ENCODE measurements at regions not wholly inside any gene's neighbourhood (a gene's known extent, or its start where the extent isn't known, plus 50 kb on each side); places are given as distances from the start of the nearest gene placed in this dataset.
"Not testable (repeated sequence)": the region's sequence is repeated elsewhere in the genome, so short reads cannot be mapped to it uniquely, and the experiment has no call there.

GRCh38 chr3:13197795-13198194 lies 124.6 kb upstream of the IQSEC1 start:
- FAIRE-seq (no peak), DNase-seq (ENCODE audit: insufficient read length, low spot score) (no peak)

DNA sequence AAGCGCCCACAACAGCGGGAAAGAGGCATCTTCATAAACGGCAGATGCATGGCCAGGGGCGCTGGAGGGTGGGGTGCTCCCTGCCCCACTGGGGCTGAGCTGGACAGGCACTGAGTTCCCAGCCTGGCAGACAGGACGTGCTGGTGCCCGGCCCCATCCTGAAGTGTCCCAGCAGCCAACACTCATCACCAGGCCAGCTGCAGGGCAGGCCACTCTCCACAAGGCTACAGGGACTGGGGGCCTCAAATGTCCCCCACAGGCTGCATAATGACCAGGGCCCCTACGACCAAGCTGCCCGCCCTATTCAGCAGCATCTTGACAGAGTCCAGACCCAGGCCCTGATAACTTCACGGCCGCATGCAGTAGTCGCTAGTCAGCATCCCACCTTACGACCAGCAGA lies 124.1 kb upstream of the IQSEC1 start:
- DNase-seq (ENCODE audit: insufficient read length, low spot score): no peak
- FAIRE-seq: no peak

- FAIRE-seq (peak; percentile 81), DNase-seq (ENCODE audit: insufficient read length, low spot score) (no peak)
Measured at GRCh38 chr3:13195374-13195773, 122.1 kb upstream of the IQSEC1 start.

- FAIRE-seq: no peak
- no peak for DNase-seq (ENCODE audit: insufficient read length, low spot score)
Measured at GRCh38 chr3:13194285-13195209, 121.3 kb upstream of the IQSEC1 start.

DNA sequence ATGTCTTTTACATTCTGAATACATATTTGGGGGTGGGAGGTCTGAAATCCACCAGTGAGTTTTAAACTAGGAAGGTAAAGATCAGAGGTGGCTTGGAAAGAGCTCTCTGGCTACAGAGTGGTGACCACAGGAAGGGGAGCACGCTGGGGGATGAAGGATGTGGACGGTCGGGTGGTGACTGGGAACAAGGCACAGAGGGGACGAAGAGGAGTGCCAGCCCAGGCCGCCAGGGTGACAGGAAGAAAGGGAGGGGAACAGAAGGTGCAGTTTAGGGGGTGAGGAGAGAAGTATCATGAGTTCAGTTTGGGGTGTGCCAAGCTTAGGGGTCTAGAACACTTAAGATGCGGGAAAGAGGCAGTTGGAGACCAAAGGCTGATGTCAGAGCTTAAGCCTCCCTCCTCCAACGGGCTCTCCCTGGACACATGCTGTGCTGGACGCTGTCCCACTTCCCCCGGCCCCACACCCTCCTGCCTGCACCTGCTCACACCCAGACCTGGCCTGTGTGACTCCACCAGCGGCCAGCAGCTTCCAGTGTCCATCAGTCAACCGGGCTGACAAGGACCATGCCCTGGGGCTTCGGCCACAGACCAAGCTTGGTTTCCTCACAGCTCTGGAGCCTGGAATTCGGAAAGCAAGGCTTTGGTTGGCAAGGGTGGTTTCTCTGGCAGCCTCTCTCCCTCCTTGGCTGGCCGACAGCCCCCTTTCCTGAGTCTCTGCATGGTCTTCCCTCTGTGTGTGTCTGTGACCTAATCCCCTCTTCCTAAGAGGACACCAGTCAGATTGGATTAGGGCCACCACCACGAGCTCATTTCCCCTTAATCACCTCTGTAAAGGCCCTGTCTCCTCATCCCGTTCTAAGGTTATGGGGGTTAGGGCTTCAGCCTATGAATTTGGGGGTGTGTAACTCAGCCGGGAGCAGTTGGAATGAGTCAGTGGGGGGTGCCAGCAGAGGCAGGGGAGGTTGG lies 120.4 kb upstream of the IQSEC1 start:
- FAIRE-seq (peak; percentile 4), DNase-seq (ENCODE audit: insufficient read length, low spot score) (no peak)

DNA sequence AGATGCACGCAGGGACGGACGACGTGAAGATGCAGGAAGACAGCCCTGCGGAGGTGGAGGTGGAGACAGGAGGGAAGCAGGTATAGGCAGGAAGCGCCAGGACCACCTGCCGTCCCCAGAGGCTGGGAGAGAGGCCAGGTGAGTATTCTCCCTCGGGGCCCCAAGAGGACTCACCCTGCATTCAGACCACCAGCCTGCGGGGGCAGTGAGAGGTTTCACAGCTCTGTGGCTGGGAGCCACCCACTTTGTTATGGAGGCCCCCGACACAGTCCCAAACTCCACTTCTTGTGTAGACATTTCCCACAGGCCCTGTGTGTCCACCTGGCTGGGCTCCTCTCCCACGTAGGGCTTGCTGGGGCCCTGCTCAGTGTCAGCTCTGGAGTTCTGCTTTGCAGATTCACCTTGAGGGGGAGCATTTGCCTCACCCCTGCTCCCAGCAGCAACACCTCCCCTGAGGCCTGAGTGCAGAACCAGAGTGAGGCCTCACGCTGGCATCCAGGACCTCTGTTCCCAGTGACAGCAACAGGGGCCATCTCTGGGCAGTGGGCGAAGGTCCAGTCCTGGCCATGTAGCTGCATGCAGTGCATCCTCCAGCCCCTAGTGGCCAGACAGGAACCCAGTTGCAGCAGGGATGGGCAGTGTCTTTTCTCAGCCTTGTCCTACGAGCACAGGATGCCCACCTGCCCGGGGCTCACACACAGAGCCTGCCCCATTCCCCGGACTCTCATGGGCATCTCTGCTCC lies 119.4 kb upstream of the IQSEC1 start:
- DNase-seq (ENCODE audit: insufficient read length, low spot score): peak; percentile 47
- FAIRE-seq: no peak

GRCh38 chr3:13191016-13191415 lies 117.8 kb upstream of the IQSEC1 start:
- no peak for FAIRE-seq
- no peak for DNase-seq (ENCODE audit: insufficient read length, low spot score)

- DNase-seq (ENCODE audit: insufficient read length, low spot score) (no peak), FAIRE-seq (no peak)
Measured at GRCh38 chr3:13190378-13190765, 117.1 kb upstream of the IQSEC1 start.

GRCh38 chr3:13189639-13190377 lies 116.6 kb upstream of the IQSEC1 start:
- FAIRE-seq (no peak), DNase-seq (ENCODE audit: insufficient read length, low spot score) (peak; percentile 51)

DNA sequence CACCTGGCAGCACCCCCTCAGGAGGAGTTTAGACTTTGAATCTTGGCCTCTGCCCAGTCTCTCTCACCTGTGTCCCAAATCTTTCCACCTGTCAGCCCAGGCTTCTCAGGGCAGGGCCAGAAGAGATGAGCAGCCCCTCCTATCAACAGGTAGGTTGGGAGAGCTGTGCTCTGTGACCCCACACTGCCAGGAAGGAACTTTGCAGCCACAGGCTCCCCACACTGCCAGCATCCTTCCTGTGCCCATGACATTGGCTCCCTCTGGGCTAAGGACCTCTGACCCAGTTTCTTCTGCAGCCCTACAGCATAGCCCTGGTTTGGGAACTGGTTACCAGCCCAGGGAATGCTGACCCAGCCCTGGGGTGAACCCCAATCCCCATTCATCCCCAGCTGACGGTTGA lies 115.7 kb upstream of the IQSEC1 start:
- DNase-seq (ENCODE audit: insufficient read length, low spot score) (no peak), FAIRE-seq (no peak)

DNA sequence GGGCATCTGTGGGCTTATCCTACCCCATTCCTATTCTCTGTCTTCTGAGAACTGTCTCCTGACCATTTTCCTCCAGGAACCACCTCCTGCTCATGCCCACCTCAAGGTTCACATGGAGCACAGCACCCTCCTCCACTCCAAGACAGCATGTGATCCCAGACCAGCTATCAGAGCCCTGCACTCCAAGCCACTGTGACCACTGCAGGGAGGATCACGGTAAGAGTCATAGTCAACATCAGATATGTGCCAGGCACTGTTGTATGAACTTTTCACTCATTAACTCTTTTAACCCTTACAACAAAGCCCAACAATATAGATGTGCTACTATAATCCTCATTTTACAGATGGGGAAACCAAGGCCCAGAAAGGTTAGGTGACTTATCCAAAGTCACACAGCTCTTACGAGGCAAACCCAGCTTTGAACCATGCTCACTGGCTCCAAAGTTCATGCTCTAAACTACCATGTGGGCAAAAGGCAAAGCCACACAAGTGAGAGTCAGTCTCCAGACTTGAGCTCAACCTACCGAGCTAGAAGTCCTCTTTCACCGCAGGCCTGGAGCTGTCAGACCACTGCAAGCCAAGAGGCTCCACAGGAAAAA lies 115.1 kb upstream of the IQSEC1 start:
- no peak for FAIRE-seq
- no peak for DNase-seq (ENCODE audit: insufficient read length, low spot score)

- DNase-seq (ENCODE audit: insufficient read length, low spot score) (no peak), FAIRE-seq (no peak)
Measured at GRCh38 chr3:13187593-13187992, 114.4 kb upstream of the IQSEC1 start.

DNA sequence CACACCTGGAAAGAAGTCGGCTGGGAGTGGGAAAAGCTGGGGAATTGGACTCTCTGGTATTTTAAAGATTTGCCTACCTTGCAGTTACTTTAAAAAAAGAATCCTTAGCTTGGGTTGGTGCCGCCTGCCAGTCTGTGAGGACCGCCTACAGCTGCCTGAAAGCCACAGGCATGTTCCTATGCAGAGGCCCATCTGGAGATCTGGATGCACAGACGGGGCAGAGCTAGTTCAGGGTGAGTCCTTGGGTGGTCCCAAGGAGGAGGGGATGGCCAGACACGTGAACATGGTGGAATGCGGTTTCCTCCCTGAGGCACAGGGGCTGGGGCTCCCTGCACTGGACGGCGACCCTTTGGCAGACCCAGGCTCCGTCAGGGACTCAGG lies 113.2 kb upstream of the IQSEC1 start:
- no peak for FAIRE-seq
- DNase-seq (ENCODE audit: insufficient read length, low spot score): no peak

DNA sequence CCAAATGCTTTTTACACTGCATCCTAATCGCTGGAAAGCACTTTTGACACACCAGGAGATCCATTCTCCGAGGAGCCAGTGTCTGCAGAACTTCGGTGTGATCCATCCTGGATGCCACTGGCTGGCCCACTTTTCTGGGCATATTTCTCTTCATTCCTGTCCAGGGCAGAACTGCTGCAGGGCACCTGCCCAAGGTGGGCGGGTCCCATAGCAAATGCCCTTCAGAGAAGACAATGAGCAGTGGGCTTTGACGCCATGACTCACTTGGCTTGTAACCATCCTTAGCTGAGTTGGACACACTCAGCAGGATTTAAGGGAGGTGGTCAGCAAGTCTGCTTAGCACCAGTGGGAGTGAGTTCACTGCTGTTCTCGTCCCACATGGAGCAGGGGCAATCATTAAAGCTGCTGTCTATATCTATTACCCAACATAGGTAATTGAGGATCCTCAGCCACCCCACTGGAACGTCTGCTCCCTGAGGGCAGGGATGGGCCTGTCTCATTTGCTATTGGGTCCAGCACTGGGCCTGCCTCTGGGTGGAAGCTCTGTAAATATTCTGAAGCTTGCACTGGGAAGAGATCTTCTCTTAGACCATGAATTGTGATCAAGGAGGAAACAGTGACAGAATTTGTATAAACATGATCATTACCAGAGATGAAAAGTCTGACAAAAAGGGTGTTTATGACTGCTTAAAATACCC lies 112.7 kb upstream of the IQSEC1 start:
- FAIRE-seq (no peak), DNase-seq (ENCODE audit: insufficient read length, low spot score) (no peak)

- DNase-seq (ENCODE audit: insufficient read length, low spot score); FAIRE-seq: not testable (repeated sequence)
Measured at GRCh38 chr3:13179582-13180210, 106.5 kb upstream of the IQSEC1 start.

- no peak for FAIRE-seq
- no peak for DNase-seq (ENCODE audit: insufficient read length, low spot score)
Measured at GRCh38 chr3:13179181-13179580, 106.0 kb upstream of the IQSEC1 start.

- no peak for DNase-seq (ENCODE audit: insufficient read length, low spot score)
- FAIRE-seq: no peak
Measured at GRCh38 chr3:13178107-13178506, 104.9 kb upstream of the IQSEC1 start.

GRCh38 chr3:13177641-13178040 lies 104.4 kb upstream of the IQSEC1 start:
- FAIRE-seq (no peak), DNase-seq (ENCODE audit: insufficient read length, low spot score) (no peak)

- DNase-seq (ENCODE audit: insufficient read length, low spot score) (no peak), FAIRE-seq (no peak)
Measured at GRCh38 chr3:13177236-13177635, 104.0 kb upstream of the IQSEC1 start.

Measured in HTR-8/SVneo (cell line).